ENCODE measurements at regions not wholly inside any gene's neighbourhood (a gene's known extent, or its start where the extent isn't known, plus 50 kb on each side); places are given as distances from the start of the nearest gene placed in this dataset.

GRCh38 chr3:194974468-194975135, 288.9 kb downstream of the FAM43A start:
- TF ChIP-seq POLR2A (IDR thresholded peaks at IDR 0.05; ENCODE audit: low read depth, low read length) (no peak), TAF1 (IDR thresholded peaks at IDR 0.05; ENCODE audit: low read depth, low read length) (no peak), POLR2AphosphoS5 (IDR thresholded peaks at IDR 0.05; ENCODE audit: low read depth, low read length) (no peak)

All from GM12891 (cell line).